ENCODE measurements at regions not wholly inside any gene's neighbourhood (a gene's known extent, or its start where the extent isn't known, plus 50 kb on each side); places are given as distances from the start of the nearest gene placed in this dataset.
A peak's percentile ranks its signal among the peaks of the same experiment; 100 is the strongest.
"Not testable (repeated sequence)": the region's sequence is repeated elsewhere in the genome, so short reads cannot be mapped to it uniquely, and the experiment has no call there.

DNA sequence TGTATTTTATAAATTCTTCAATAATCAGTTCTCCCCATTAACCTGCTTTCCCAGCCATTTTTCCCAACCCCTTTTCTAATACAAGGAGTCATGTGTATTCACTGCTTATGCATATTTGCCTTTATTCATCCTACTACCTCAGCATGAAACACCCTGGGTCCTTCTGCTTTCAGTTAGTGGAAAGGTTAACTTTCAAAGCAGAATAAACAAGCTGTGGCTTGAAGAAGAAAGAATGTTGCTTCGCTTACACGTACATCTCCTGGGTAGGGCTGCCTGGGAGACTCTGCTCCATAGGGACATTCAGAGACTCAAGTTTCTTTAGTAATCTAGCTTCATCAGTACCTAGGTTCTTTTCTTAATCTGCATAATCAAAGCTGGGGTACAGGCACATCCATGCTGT, 567.8 kb upstream of the SLC10A2 start:
- no peak for DNase-seq

GRCh38 chr13:103625194-103625593, 559.0 kb upstream of the SLC10A2 start:
- no peak for DNase-seq

GRCh38 chr13:103618151-103618550, 551.9 kb upstream of the SLC10A2 start:
- no peak for DNase-seq

DNA sequence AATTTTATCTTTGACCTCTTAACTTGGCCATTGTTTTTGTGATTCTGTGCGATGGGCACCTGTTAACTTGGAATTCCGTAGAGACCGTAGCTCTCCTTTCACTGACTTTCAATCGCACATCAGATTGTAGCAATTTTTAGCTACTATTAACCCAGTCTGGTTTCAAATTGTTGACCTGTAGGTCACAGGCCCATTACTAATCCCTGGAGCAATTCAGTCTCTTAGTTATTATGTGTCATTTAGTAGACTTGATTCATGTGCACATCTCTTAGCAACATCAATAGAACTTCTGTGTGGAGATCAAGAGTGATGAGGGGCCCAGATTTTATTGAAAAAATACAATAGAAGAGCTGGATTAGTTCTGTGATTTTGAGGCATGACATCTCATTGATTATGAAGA, 549.6 kb upstream of the SLC10A2 start:
- no peak for DNase-seq

DNA sequence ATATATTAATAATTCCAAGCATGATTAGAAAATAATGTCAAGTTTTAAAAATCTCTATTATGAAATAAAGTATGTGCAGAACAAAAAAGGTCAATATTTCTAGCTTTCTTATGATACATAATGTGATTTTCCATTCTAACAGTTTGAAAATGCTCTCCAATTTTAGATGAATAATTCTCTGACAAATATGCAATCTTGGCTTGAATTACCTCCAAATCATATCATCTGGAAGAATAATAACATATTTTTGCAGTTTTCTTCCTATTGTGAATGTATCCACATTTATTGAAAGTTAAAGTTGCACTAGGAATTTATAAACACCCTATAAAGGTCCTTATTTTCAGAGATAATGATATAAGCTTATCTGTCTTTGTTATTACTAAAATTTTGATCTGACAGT, 548.5 kb upstream of the SLC10A2 start:
- DNase-seq: no peak

- no peak for DNase-seq
Observed at GRCh38 chr13:103607995-103608394, 541.8 kb upstream of the SLC10A2 start.

DNA sequence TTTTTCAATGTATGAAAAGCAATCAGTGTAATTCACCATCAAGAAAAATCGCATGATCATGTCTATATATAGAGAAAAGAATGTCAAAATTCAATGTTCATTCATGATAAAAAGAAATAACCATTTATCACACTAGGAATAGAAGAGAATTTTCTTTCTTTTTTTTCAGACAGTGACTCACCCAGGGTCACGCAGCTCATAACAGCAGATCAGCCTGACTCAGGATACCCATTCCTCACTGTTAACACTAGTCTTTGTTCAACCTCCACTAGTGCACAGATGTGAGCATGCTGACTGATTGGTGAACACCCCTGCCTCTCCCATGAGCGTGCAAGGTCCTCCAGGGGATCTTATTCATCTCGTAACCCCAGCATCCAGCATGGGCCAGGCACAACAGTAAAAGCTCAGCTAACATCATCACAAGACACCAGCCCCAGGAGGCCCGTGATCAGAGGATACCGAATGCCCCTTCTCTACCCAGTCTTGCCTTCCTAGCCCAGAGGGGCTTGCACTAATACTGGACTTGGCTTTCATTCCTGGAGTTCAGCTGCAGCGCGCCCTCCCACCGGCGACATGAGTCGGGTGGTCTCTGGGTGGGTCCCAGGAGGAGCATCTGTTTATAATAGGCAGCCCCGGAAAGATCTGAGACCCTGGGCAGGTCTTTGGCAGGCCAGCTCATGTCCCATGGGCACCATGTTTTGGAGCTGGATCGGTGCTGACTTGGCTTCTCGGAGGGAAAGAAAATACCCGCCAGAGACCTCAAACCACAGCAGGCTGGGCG, 539.5 kb upstream of the SLC10A2 start:
- DNase-seq: no peak

DNA sequence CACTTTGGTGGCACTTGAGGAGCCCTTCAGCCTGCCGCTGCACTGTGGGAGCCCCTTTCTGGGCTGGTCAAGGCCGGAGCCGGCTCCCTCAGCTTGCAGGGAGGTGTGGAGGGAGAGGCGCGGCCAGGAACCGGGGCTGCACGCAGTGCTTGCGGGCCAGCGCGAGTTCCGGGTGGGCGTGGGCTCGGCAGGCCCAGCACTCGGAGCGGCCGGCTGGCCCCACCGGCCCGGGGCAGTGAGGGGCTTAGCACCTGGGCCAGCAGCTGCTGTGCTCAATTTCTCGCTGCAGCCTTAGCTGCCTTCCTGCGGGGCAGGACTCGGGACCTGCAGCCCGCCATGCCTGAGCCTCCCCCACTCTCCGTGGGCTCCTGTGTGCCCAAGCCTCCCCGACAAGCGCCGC, 533.7 kb upstream of the SLC10A2 start:
- DNase-seq: not testable (repeated sequence)

DNA sequence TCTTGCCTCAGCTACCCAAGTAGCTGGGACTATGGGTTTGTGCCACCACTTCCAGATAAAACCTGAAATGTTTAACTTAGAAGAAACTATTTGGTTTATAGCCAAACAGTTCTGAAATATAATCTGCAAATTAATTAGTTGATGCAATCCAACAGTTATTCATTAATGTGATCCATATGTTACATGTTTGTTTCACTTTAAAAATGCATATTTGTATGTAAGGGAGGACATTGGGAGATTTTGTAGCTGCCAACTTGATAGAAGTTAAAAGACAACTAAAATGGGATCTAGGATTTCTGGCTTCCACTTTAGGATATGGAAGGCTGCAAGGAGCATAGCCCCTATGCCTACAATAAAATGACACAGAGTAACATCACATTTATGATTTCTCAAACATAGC, 532.5 kb upstream of the SLC10A2 start:
- no peak for DNase-seq

GRCh38 chr13:103573446-103573845, 507.2 kb upstream of the SLC10A2 start:
- peak in 1 of 2 experiments; percentile 2 for DNase-seq

DNA sequence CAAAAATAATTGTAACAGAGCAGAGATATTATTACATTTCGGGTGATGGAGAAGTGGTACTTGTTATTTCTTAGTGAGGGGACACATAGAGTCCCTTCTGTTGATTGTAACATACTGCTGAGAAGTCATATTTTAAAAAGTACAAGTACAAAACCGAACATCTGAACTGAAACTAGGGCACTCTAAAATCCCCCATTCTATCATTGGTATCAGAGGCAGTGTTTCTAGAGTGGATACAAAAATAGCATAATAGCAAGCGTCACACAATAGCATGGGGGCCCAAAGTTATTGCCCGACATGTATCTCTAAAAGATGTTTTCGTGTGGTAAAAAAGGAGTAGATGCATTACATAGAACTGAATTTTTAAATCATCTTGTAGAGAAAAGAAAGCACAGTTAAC, 502.1 kb upstream of the SLC10A2 start:
- DNase-seq: no peak

- DNase-seq: no peak
Observed at GRCh38 chr13:103557878-103558277, 491.7 kb upstream of the SLC10A2 start.

- DNase-seq: no peak
Observed at GRCh38 chr13:103556681-103557080, 490.5 kb upstream of the SLC10A2 start.

GRCh38 chr13:103547914-103548313, 481.7 kb upstream of the SLC10A2 start:
- DNase-seq: no peak

DNA sequence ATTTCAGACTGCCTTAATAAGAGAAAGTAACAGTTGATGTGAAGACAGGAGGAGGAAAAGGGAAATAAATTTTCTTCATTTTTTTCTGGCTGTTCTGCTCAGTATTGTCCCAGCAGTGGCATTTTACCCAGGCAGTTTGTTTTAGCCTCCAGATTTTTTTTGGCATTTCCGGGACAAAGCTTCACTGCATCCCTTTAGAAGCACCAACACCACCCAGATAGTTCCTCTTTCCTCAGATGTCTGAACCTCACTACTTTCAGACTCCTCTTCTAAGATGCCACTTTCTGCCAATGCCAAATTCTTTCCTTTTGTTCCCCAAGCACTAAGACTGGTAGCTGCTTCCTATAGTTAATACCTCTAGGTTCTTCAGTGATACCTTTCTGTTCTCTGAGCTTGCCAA, 480.1 kb upstream of the SLC10A2 start:
- DNase-seq: no peak

- no peak for DNase-seq
Observed at GRCh38 chr13:103542648-103543047, 476.4 kb upstream of the SLC10A2 start.

GRCh38 chr13:103540382-103540765, 474.2 kb upstream of the SLC10A2 start:
- DNase-seq: peak in 1 of 2 experiments; percentile 93

DNA sequence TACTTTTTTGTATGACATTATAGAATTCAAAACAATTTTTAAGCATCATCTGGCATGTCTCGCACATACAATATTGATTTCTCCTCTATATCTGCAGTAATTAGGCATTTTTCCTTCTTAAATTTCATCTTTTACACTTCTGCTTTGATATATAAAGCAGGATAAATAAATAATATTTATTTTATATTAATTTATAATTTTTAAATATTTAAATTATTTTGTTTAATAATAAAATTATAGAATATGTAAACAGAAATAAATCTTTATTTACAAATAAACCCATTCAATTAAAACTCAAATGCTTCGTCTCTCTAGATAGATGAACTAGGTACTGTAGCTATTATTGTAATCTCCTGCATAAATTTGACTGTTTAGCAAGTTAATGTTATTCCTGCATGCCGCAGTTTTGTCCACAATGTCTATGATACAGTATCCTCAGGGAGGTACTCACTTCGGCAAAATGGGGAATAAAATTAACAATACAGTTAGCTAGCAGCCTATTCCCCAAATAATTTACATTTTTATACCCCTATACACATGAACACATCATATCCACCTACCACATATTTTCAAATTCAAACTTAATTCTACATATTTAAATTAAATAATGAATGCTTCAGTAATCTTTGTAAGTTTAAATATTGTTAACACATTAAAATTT, 473.6 kb upstream of the SLC10A2 start:
- peak; percentile 93 to 94 for DNase-seq

DNA sequence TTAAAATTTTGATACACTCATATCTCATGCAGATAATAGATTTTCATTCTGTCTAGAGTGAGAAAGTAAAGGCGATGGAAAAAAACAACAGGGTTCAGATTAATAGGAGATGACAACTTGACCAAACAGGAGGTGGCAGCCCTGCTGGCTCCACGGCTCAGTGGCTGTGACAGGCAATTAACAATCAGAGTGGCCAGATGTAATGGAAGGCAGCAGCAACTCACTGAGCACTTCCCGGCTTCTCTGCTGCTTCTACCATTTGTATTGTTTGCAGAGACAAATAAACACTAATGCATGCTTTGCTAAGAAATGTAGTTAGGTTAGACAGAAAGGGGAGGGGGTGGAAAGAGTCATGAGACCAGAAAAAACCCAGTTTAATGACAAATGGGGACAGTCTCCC, 473.0 kb upstream of the SLC10A2 start:
- peak; percentile 25 to 63 for DNase-seq

DNA sequence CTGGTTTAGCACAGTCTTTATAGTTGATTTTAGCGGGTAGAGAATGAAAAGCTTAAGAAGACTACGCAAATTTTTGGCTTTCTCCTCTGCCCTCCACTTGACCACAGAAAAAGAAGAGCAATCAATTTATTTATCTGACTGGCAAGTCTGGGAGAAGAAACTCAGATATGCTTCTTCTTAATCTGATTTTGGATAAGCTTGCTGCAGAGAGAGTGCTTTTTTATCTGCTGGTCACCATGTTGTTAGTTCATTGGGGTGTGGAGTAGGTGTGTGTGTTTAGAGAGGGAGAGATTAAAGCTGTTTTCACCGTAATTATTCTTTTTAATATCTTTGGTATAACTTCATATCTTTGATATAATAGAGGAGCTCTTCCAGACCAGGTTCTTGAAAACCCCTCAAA, 471.4 kb upstream of the SLC10A2 start:
- DNase-seq: no peak

DNA sequence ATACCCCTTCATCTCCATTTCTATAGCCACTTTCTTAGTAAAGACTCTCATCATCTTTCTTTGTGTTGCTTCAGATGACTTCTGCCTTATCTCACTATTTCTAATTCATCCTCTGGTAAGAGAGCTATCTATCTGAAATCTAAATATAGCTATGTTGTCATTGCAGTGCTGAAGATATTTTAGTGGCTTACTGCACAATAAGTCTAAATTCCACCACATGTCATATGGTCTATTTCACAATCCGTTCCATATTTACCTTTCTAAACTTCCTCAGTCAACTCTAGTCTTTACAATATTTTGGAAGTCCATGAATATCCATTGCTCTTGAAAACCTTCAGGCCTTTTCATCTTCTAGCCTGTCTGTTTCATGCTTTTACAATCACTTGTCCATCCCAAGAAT, 465.1 kb upstream of the SLC10A2 start:
- no peak for DNase-seq

GRCh38 chr13:103528437-103528836, 462.2 kb upstream of the SLC10A2 start:
- no peak for DNase-seq

- DNase-seq: peak; percentile 85 to 88
Observed at GRCh38 chr13:103525530-103525929, 459.3 kb upstream of the SLC10A2 start.

DNA sequence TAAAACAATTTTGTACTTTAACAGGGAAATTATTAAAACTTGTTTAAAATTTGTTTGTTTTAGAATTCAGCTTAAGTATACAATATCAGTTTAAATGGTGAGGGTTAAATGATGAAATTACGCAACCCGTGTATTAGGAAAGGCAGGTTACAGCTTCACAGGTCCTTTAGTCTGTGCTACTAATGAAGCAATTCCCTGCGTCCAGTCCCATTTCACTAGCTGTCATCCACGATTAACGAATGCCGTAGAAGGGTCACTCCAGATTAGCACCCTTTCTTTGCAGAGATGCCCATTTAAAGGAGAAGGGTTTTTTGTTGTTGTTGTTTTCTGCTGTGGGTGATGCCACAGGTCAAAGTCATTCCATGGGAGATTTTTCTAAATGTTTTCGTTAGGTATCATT, 457.6 kb upstream of the SLC10A2 start:
- DNase-seq: no peak

DNA sequence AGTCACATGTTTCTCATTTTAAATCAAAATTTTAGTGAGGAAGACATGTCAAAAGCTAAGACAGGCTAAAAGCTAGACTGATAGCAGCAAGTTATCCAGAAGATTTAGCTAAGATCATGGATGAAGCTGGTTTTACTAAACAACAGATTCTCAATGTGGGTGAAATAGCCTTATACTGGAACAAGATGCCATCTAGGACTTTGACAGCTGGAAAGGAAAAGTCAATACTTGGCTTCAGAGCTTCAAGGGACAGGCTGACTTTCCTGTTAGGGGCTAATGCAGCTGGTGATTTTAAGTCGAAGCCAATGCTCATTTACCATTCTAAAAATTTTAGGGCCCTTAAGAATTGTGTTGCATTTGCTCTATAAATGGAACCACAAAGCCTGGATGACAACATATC, 455.3 kb upstream of the SLC10A2 start:
- no peak for DNase-seq
